Thymus (tissue), 11 donors: ENCODE measurements at regions not wholly inside any gene's neighbourhood (a gene's known extent, or its start where the extent isn't known, plus 50 kb on each side); places are given as distances from the start of the nearest gene placed in this dataset.

Experiments
- DNase-seq, 9 donors: peaks; one replicate each; pipeline ENCODE4 v3.0.0-alpha.2; 2013; ENCODE audit warnings: low spot score in 9 of 9, low read depth in 6 of 9, missing footprints in 1 of 9
- H3K27ac ChIP-seq, 2 donors: one replicate each; pipeline ENCODE4 v1.5.1; 2013; ENCODE audit warnings: control low read depth in 1 of 2, low read depth in 1 of 2, low read length in 1 of 2, mild to moderate bottlenecking in 1 of 2, moderate library complexity in 1 of 2
- H3K27me3 ChIP-seq, 2 donors: one replicate each; pipeline ENCODE4 v1.5.1; 2013; ENCODE audit warnings: low read length in 1 of 2; ENCODE audit not compliant: control insufficient read depth in 2 of 2, insufficient read depth in 1 of 2
- H3K36me3 ChIP-seq, 2 donors: one replicate each; pipeline ENCODE4 v1.5.1; 2013; ENCODE audit warnings: low read length in 1 of 2, mild to moderate bottlenecking in 1 of 2, moderate library complexity in 1 of 2; ENCODE audit not compliant: control insufficient read depth in 2 of 2, insufficient read depth in 2 of 2
- H3K4me1 ChIP-seq, 2 donors: one replicate each; pipeline ENCODE4 v1.5.1; 2013; ENCODE audit warnings: low read length in 2 of 2; ENCODE audit not compliant: control insufficient read depth in 2 of 2, insufficient read depth in 2 of 2
- H3K4me3 ChIP-seq, 2 donors: one replicate each; pipeline ENCODE4 v1.5.1; 2013; ENCODE audit warnings: low read length in 2 of 2, control low read depth in 1 of 2, mild to moderate bottlenecking in 1 of 2
- H3K9me3 ChIP-seq, 2 donors: one replicate each; pipeline ENCODE4 v1.5.1; 2013; ENCODE audit warnings: low read length in 1 of 2, mild to moderate bottlenecking in 1 of 2; ENCODE audit not compliant: control insufficient read depth in 2 of 2, insufficient read depth in 1 of 2
- WGBS: extraction: QIAGEN DNeasy Blood & Tissue Kit; methylation state at CpG from one replicate; pipeline ENCODE4 v1.1.7; 2013; 5-methylcytosine and 5-hydroxymethylcytosine counted together
- donor health status: healthy.

GRCh38 chr15:81910355-81911021 lies 135.3 kb downstream of the MEX3B start:
- Histone ChIP-seq H3K9me3 (no peaks in the 10 kb centered on the region), H3K27ac (no peak overlapping the region), H3K36me3 (no peaks in the 10 kb centered on the region), H3K4me1 (peaks cover 0 to 8% of the 10 kb centered on the region in 2 donors), H3K27me3 (no peaks in the 10 kb centered on the region), H3K4me3 (no peak overlapping the region)
- no peak for DNase-seq
- WGBS: 90% methylated on average over 7 of the region's 7 CpGs

- DNase-seq: no peak
- Histone ChIP-seq H3K36me3 (no peaks in the 10 kb centered on the region), H3K4me1 (peaks cover 0 to 8% of the 10 kb centered on the region in 2 donors), H3K27me3 (no peaks in the 10 kb centered on the region), H3K9me3 (no peaks in the 10 kb centered on the region), H3K4me3 (no peak overlapping the region), H3K27ac (no peak overlapping the region)
- WGBS: 91% methylated on average over 2 of the region's 2 CpGs
Measured at GRCh38 chr15:81909011-81909358, 136.8 kb downstream of the MEX3B start.

- H3K4me3 ChIP-seq: no peak overlapping the region
- WGBS: 84% methylated on average over 2 of the region's 2 CpGs
- no peak overlapping the region for H3K27ac ChIP-seq
- no peaks in the 10 kb centered on the region for H3K9me3 ChIP-seq
- H3K27me3 ChIP-seq: no peaks in the 10 kb centered on the region
- peaks cover 0 to 8% of the 10 kb centered on the region in 2 donors for H3K4me1 ChIP-seq
- no peak for DNase-seq
- H3K36me3 ChIP-seq: no peaks in the 10 kb centered on the region
Measured at GRCh38 chr15:81908111-81908510, 137.7 kb downstream of the MEX3B start.

- H3K9me3 ChIP-seq: no peaks in the 10 kb centered on the region
Measured at GRCh38 chr15:81907521-81907920, 138.3 kb downstream of the MEX3B start.

GRCh38 chr15:81905889-81906288 lies 139.9 kb downstream of the MEX3B start:
- WGBS: 99% methylated on average over 2 of the region's 2 CpGs
- DNase-seq: no peak
- peaks cover 0 to 5% of the 10 kb centered on the region in 2 donors for H3K4me1 ChIP-seq
- H3K27ac ChIP-seq: no peak overlapping the region
- H3K9me3 ChIP-seq: no peaks in the 10 kb centered on the region
- no peak overlapping the region for H3K4me3 ChIP-seq
- no peaks in the 10 kb centered on the region for H3K27me3 ChIP-seq
- H3K36me3 ChIP-seq: no peaks in the 10 kb centered on the region

More at GRCh38 chr15:81907521-81907920, 138.3 kb downstream of the MEX3B start:
- WGBS: 95% methylated on average over 1 of the region's 1 CpG
- no peak for DNase-seq
- Histone ChIP-seq H3K36me3 (no peaks in the 10 kb centered on the region), H3K27ac (no peak overlapping the region), H3K4me3 (no peak overlapping the region), H3K27me3 (no peaks in the 10 kb centered on the region), H3K4me1 (peaks cover 0 to 8% of the 10 kb centered on the region in 2 donors)

- WGBS: 69% methylated on average over 5 of the region's 5 CpGs
- H3K9me3 ChIP-seq: no peaks in the 10 kb centered on the region
- H3K4me3 ChIP-seq: no peak overlapping the region
- DNase-seq: no peak
- no peaks in the 10 kb centered on the region for H3K4me1 ChIP-seq
- H3K36me3 ChIP-seq: no peaks in the 10 kb centered on the region
- H3K27ac ChIP-seq: no peak overlapping the region
- no peaks in the 10 kb centered on the region for H3K27me3 ChIP-seq
Measured at GRCh38 chr15:81901319-81901718, 144.5 kb downstream of the MEX3B start.

GRCh38 chr15:81899730-81900129 lies 146.1 kb downstream of the MEX3B start:
- Histone ChIP-seq H3K36me3 (no peaks in the 10 kb centered on the region), H3K9me3 (no peaks in the 10 kb centered on the region), H3K27me3 (no peaks in the 10 kb centered on the region), H3K27ac (no peak overlapping the region), H3K4me3 (no peak overlapping the region), H3K4me1 (no peaks in the 10 kb centered on the region)
- no peak for DNase-seq
- WGBS: 97% methylated on average over 2 of the region's 2 CpGs

- 98% methylated on average over 2 of the region's 2 CpGs for WGBS
- H3K36me3 ChIP-seq: no peaks in the 10 kb centered on the region
- no peak for DNase-seq
- H3K9me3 ChIP-seq: no peaks in the 10 kb centered on the region
- no peaks in the 10 kb centered on the region for H3K4me1 ChIP-seq
- no peak overlapping the region for H3K4me3 ChIP-seq
- H3K27me3 ChIP-seq: no peaks in the 10 kb centered on the region
- no peak overlapping the region for H3K27ac ChIP-seq
Measured at GRCh38 chr15:81899024-81899423, 146.8 kb downstream of the MEX3B start.

- Histone ChIP-seq H3K4me3 (no peak overlapping the region), H3K27ac (no peak overlapping the region), H3K36me3 (no peaks in the 10 kb centered on the region), H3K4me1 (no peaks in the 10 kb centered on the region), H3K27me3 (no peaks in the 10 kb centered on the region), H3K9me3 (no peaks in the 10 kb centered on the region)
- WGBS: 95% methylated on average over 6 of the region's 6 CpGs
- DNase-seq: no peak
Measured at GRCh38 chr15:81897057-81897677, 148.7 kb downstream of the MEX3B start.
